NCI-H2081 treated with DMSO at 0.1 percent for 48 hours (cell line): ENCODE measurements at regions not wholly inside any gene's neighbourhood (a gene's known extent, or its start where the extent isn't known, plus 50 kb on each side); places are given as distances from the start of the nearest gene placed in this dataset.
"Not testable (repeated sequence)": the region's sequence is repeated elsewhere in the genome, so short reads cannot be mapped to it uniquely, and the experiment has no call there.

Experiments used
- DNase-seq: peaks from one replicate; lab custom pipeline; 2025; lab: John Stamatoyannopoulos, UW

GRCh38 chr7:142469696-142470543 lies 212.1 kb upstream of the PRSS58 start:
- DNase-seq: no peak

GRCh38 chr7:142468871-142469665 lies 211.2 kb upstream of the PRSS58 start:
- no peak for DNase-seq

- DNase-seq: not testable (repeated sequence)
Observed at GRCh38 chr7:142467056-142467655, 209.3 kb upstream of the PRSS58 start.

- DNase-seq: no peak
Observed at GRCh38 chr7:142463401-142463850, 205.6 kb upstream of the PRSS58 start.

GRCh38 chr7:142461437-142461836 lies 203.6 kb upstream of the PRSS58 start:
- DNase-seq: no peak

- no peak for DNase-seq
Observed at GRCh38 chr7:142460402-142461117, 202.7 kb upstream of the PRSS58 start.

- DNase-seq: no peak
Observed at GRCh38 chr7:142459551-142459963, 201.7 kb upstream of the PRSS58 start.

- DNase-seq: no peak
Observed at GRCh38 chr7:142457146-142457703, 199.4 kb upstream of the PRSS58 start.

- DNase-seq: no peak
Observed at GRCh38 chr7:142455392-142455791, 197.5 kb upstream of the PRSS58 start.

GRCh38 chr7:142454862-142455261 lies 197.0 kb upstream of the PRSS58 start:
- DNase-seq: no peak

GRCh38 chr7:142452791-142453190 lies 194.9 kb upstream of the PRSS58 start:
- no peak for DNase-seq

GRCh38 chr7:142451817-142452216 lies 194.0 kb upstream of the PRSS58 start:
- DNase-seq: no peak

- DNase-seq: no peak
Observed at GRCh38 chr7:142451296-142451695, 193.4 kb upstream of the PRSS58 start.

GRCh38 chr7:142450695-142451094 lies 192.8 kb upstream of the PRSS58 start:
- DNase-seq: no peak

GRCh38 chr7:142450206-142450605 lies 192.3 kb upstream of the PRSS58 start:
- no peak for DNase-seq

- not testable (repeated sequence) for DNase-seq
Observed at GRCh38 chr7:142448857-142449256, 191.0 kb upstream of the PRSS58 start.

GRCh38 chr7:142447762-142448161 lies 189.9 kb upstream of the PRSS58 start:
- DNase-seq: no peak

- DNase-seq: no peak
Observed at GRCh38 chr7:142445019-142445686, 187.3 kb upstream of the PRSS58 start.

- DNase-seq: no peak
Observed at GRCh38 chr7:142443216-142444010, 185.6 kb upstream of the PRSS58 start.

GRCh38 chr7:142442396-142442795 lies 184.5 kb upstream of the PRSS58 start:
- no peak for DNase-seq
